SK-N-SH treated with all-trans-retinoic acid at 6 μM for 48 hours (cell line): ENCODE measurements at regions not wholly inside any gene's neighbourhood (a gene's known extent, or its start where the extent isn't known, plus 50 kb on each side); places are given as distances from the start of the nearest gene placed in this dataset.

Experiments
- BACH2 ChIP-seq: fragments of 250-450 bp; sonication (Bioruptor Pico); IDR thresholded peaks from 2 replicates; pipeline ENCODE4 v1.9.0; 2021; ENCODE audit warnings: mild to moderate bottlenecking, borderline replicate concordance
- TF ChIP-seq, protein P1 (sequence below): fragments of 250-450 bp; sonication (Bioruptor Pico); IDR thresholded peaks from 2 replicates; pipeline ENCODE4 v1.5.0; 2020; ENCODE audit warnings: mild to moderate bottlenecking, moderate library complexity
- TF ChIP-seq, protein P2 (sequence below): fragments of 250-450 bp; sonication (Bioruptor Pico); IDR thresholded peaks from 2 replicates; pipeline ENCODE4 v1.8.0; 2020; ENCODE audit warnings: mild to moderate bottlenecking, moderate library complexity, borderline replicate concordance
- TF ChIP-seq, protein P3 (sequence below): fragments of 250-450 bp; sonication (Bioruptor Pico); IDR thresholded peaks from 2 replicates; pipeline ENCODE4 v1.5.1; 2021; ENCODE audit warnings: mild to moderate bottlenecking, moderate library complexity

DNA sequence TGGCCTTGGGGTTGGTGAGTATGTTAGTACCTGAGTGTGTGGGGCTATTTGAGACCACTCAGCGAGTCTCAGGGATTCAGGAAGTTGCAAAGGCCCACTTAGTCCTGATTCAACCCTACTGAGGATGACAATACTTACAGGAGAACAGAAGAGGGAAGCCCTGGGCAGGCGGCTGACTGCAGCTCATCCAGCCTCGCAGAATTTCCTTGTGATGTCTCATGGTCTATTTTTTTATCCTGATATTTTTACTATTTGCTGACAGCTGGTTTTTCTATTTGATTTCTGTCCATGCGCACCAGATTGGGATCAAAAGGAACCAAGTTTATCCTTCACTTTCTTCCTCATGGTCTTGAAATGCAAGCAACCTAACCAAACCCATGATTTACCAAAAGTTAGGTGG lies 201.8 kb upstream of the LNX1 start:
- TF ChIP-seq, protein P1, sequence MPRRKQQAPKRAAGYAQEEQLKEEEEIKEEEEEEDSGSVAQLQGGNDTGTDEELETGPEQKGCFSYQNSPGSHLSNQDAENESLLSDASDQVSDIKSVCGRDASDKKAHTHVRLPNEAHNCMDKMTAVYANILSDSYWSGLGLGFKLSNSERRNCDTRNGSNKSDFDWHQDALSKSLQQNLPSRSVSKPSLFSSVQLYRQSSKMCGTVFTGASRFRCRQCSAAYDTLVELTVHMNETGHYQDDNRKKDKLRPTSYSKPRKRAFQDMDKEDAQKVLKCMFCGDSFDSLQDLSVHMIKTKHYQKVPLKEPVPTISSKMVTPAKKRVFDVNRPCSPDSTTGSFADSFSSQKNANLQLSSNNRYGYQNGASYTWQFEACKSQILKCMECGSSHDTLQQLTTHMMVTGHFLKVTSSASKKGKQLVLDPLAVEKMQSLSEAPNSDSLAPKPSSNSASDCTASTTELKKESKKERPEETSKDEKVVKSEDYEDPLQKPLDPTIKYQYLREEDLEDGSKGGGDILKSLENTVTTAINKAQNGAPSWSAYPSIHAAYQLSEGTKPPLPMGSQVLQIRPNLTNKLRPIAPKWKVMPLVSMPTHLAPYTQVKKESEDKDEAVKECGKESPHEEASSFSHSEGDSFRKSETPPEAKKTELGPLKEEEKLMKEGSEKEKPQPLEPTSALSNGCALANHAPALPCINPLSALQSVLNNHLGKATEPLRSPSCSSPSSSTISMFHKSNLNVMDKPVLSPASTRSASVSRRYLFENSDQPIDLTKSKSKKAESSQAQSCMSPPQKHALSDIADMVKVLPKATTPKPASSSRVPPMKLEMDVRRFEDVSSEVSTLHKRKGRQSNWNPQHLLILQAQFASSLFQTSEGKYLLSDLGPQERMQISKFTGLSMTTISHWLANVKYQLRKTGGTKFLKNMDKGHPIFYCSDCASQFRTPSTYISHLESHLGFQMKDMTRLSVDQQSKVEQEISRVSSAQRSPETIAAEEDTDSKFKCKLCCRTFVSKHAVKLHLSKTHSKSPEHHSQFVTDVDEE (CRISPR knock-in tag), result no peak
- TF ChIP-seq, protein P2, sequence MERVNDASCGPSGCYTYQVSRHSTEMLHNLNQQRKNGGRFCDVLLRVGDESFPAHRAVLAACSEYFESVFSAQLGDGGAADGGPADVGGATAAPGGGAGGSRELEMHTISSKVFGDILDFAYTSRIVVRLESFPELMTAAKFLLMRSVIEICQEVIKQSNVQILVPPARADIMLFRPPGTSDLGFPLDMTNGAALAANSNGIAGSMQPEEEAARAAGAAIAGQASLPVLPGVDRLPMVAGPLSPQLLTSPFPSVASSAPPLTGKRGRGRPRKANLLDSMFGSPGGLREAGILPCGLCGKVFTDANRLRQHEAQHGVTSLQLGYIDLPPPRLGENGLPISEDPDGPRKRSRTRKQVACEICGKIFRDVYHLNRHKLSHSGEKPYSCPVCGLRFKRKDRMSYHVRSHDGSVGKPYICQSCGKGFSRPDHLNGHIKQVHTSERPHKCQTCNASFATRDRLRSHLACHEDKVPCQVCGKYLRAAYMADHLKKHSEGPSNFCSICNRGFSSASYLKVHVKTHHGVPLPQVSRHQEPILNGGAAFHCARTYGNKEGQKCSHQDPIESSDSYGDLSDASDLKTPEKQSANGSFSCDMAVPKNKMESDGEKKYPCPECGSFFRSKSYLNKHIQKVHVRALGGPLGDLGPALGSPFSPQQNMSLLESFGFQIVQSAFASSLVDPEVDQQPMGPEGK (CRISPR knock-in tag), result no peak
- TF ChIP-seq BACH2 (CRISPR knock-in tag), result no peak
- TF ChIP-seq, protein P3, sequence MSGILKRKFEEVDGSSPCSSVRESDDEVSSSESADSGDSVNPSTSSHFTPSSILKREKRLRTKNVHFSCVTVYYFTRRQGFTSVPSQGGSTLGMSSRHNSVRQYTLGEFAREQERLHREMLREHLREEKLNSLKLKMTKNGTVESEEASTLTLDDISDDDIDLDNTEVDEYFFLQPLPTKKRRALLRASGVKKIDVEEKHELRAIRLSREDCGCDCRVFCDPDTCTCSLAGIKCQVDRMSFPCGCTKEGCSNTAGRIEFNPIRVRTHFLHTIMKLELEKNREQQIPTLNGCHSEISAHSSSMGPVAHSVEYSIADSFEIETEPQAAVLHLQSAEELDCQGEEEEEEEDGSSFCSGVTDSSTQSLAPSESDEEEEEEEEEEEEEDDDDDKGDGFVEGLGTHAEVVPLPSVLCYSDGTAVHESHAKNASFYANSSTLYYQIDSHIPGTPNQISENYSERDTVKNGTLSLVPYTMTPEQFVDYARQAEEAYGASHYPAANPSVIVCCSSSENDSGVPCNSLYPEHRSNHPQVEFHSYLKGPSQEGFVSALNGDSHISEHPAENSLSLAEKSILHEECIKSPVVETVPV (CRISPR knock-in tag), result no peak
